ENCODE measurements at regions not wholly inside any gene's neighbourhood (a gene's known extent, or its start where the extent isn't known, plus 50 kb on each side); places are given as distances from the start of the nearest gene placed in this dataset.

GRCh38 chr3:22977650-22978289 is 225.4 kb upstream of the UBE2E2 start:
- Mint-ChIP-seq H3K36me3 (ENCODE audit: low read depth) (no peaks in the 10 kb centered on the region), H3K9me3 (no peaks in the 10 kb centered on the region), H3K4me1 (no peaks in the 10 kb centered on the region), H3K27ac (no peak overlapping the region), H3K4me3 (no peak overlapping the region), H3K27me3 (ENCODE audit: low read depth, poor library complexity) (no peaks in the 10 kb centered on the region)
- no peak for DNase-seq
- no peak for TF ChIP-seq CTCF (IDR thresholded peaks at IDR 0.05)

GRCh38 chr3:22979581-22979980 is 223.5 kb upstream of the UBE2E2 start:
- no peak for DNase-seq
- H3K4me1 Mint-ChIP-seq = no peaks in the 10 kb centered on the region
- H3K36me3 Mint-ChIP-seq (ENCODE audit: low read depth) = no peaks in the 10 kb centered on the region
- H3K9me3 Mint-ChIP-seq = no peaks in the 10 kb centered on the region
- H3K27ac Mint-ChIP-seq = no peak overlapping the region
- H3K4me3 Mint-ChIP-seq = no peak overlapping the region
- no peak for TF ChIP-seq CTCF (IDR thresholded peaks at IDR 0.05)
- no peaks in the 10 kb centered on the region for H3K27me3 Mint-ChIP-seq (ENCODE audit: low read depth, poor library complexity)

- H3K9me3 Mint-ChIP-seq = no peaks in the 10 kb centered on the region
- no peak overlapping the region for H3K4me3 Mint-ChIP-seq
Measured at GRCh38 chr3:22980346-22980745, 222.8 kb upstream of the UBE2E2 start.

GRCh38 chr3:22981166-22981565 is 222.0 kb upstream of the UBE2E2 start:
- H3K4me1 Mint-ChIP-seq = no peaks in the 10 kb centered on the region
- no peak overlapping the region for H3K4me3 Mint-ChIP-seq
- DNase-seq = no peak
- H3K36me3 Mint-ChIP-seq (ENCODE audit: low read depth) = no peaks in the 10 kb centered on the region
- no peak overlapping the region for H3K27ac Mint-ChIP-seq
- H3K27me3 Mint-ChIP-seq (ENCODE audit: low read depth, poor library complexity) = no peaks in the 10 kb centered on the region
- H3K9me3 Mint-ChIP-seq = no peaks in the 10 kb centered on the region
- no peak for TF ChIP-seq CTCF (IDR thresholded peaks at IDR 0.05)

More at GRCh38 chr3:22980346-22980745, 222.8 kb upstream of the UBE2E2 start:
- Mint-ChIP-seq H3K36me3 (ENCODE audit: low read depth) (no peaks in the 10 kb centered on the region), H3K4me1 (no peaks in the 10 kb centered on the region), H3K27ac (no peak overlapping the region), H3K27me3 (ENCODE audit: low read depth, poor library complexity) (no peaks in the 10 kb centered on the region)
- DNase-seq = no peak
- TF ChIP-seq CTCF (IDR thresholded peaks at IDR 0.05) = no peak

- no peaks in the 10 kb centered on the region for H3K27me3 Mint-ChIP-seq (ENCODE audit: low read depth, poor library complexity)
- no peaks in the 10 kb centered on the region for H3K9me3 Mint-ChIP-seq
- no peak for DNase-seq
- no peaks in the 10 kb centered on the region for H3K4me1 Mint-ChIP-seq
- H3K36me3 Mint-ChIP-seq (ENCODE audit: low read depth) = no peaks in the 10 kb centered on the region
- H3K4me3 Mint-ChIP-seq = no peak overlapping the region
- TF ChIP-seq CTCF (IDR thresholded peaks at IDR 0.05) = no peak
- H3K27ac Mint-ChIP-seq = no peak overlapping the region
Measured at GRCh38 chr3:22981861-22982260, 221.3 kb upstream of the UBE2E2 start.

- no peaks in the 10 kb centered on the region for H3K36me3 Mint-ChIP-seq (ENCODE audit: low read depth)
- no peak for TF ChIP-seq CTCF (IDR thresholded peaks at IDR 0.05)
- H3K27ac Mint-ChIP-seq = no peak overlapping the region
- no peak for DNase-seq
- no peaks in the 10 kb centered on the region for H3K27me3 Mint-ChIP-seq (ENCODE audit: low read depth, poor library complexity)
- no peak overlapping the region for H3K4me3 Mint-ChIP-seq
- H3K9me3 Mint-ChIP-seq = no peaks in the 10 kb centered on the region
- no peaks in the 10 kb centered on the region for H3K4me1 Mint-ChIP-seq
Measured at GRCh38 chr3:22982981-22983587, 220.0 kb upstream of the UBE2E2 start.

Data from nephron progenitor cell (in vitro differentiated cells).